Gastrocnemius medialis (tissue), 4 donors: ENCODE measurements at regions not wholly inside any gene's neighbourhood (a gene's known extent, or its start where the extent isn't known, plus 50 kb on each side); places are given as distances from the start of the nearest gene placed in this dataset.

ENCODE experiments used
- ATAC-seq, 2 donors: fragments of 150-250 bp; one replicate each; pipeline ENCODE4 v1.9.1; 2016
- DNase-seq, 2 donors: peaks; one replicate each; pipeline ENCODE4 v3.0.0-alpha.2; 2019
- H3K27ac ChIP-seq, 4 donors: fragments of 200-600 bp; sonication (generic); 1 replicate in 1 of 4; 2 replicates in 3 of 4; pipeline ENCODE4 v1.5.1; 2016 to 2018; ENCODE audit warnings: mild to moderate bottlenecking in 2 of 4, moderate library complexity in 1 of 4
- H3K27me3 ChIP-seq, 3 donors: fragments of 200-600 bp; sonication (generic) in 2 of 3; 1 replicate in 1 of 3; 2 replicates in 2 of 3; pipeline versions ENCODE4 v1.5.1 to v1.6.0; 2016 to 2019; ENCODE audit warnings: mild to moderate bottlenecking in 1 of 3, moderate library complexity in 1 of 3
- H3K36me3 ChIP-seq, 2 donors: fragments of 200-600 bp; sonication (generic) in 1 of 2; one replicate each; pipeline ENCODE4 v1.5.1; 2017 to 2018
- H3K4me1 ChIP-seq, 2 donors: fragments of 200-600 bp; sonication (generic) in 1 of 2; one replicate each; pipeline ENCODE4 v1.5.1; 2016 to 2017; ENCODE audit warnings: mild to moderate bottlenecking in 2 of 2
- H3K4me3 ChIP-seq, 4 donors: fragments of 200-600 bp; sonication (generic) in 3 of 4; 1 replicate in 1 of 4; 2 replicates in 3 of 4; pipeline ENCODE4 v1.5.1; 2016 to 2019; ENCODE audit warnings: mild to moderate bottlenecking in 2 of 4
- H3K9me3 ChIP-seq, 3 donors: fragments of 200-600 bp; sonication (generic) in 2 of 3; 1 replicate in 1 of 3; 2 replicates in 2 of 3; pipeline ENCODE4 v1.5.1; 2016 to 2019
- CTCF ChIP-seq, 5 experiments: fragments of 450-650 bp in 3 of 5; fragments of 200-600 bp in 2 of 5; sonication (generic) in 2 of 5; IDR thresholded peaks in 4 of 5; conservative IDR thresholded peaks in 1 of 5; 1 replicate in 4 of 5; 2 replicates in 1 of 5; pipeline ENCODE4 v1.5.1; 2016 to 2019; ENCODE audit warnings: antibody characterized with exemption in 5 of 5, mild to moderate bottlenecking in 3 of 5, moderate library complexity in 3 of 5
- POLR2A ChIP-seq, 2 donors: fragments of 450-650 bp; IDR thresholded peaks; one replicate each; pipeline ENCODE4 v1.6.1; 2017; ENCODE audit warnings: antibody characterized with exemption in 2 of 2, mild to moderate bottlenecking in 2 of 2, moderate library complexity in 2 of 2
- in situ Hi-C, 4 donors: fragments of 200-750 bp; cut with MboI; loops; one replicate each; pipeline versions ENCODE4 v1.15.0 to v1.8.0; 2017; ENCODE audit warnings: low sequenced_read_pairs in 4 of 4
- intact Hi-C: fragments of 100-400 bp; cut with DNase I; formaldehyde crosslinking; loops from one replicate; pipeline ENCODE4 v1.15.1; 2023; ENCODE audit warnings: low total_unique reads

DNA sequence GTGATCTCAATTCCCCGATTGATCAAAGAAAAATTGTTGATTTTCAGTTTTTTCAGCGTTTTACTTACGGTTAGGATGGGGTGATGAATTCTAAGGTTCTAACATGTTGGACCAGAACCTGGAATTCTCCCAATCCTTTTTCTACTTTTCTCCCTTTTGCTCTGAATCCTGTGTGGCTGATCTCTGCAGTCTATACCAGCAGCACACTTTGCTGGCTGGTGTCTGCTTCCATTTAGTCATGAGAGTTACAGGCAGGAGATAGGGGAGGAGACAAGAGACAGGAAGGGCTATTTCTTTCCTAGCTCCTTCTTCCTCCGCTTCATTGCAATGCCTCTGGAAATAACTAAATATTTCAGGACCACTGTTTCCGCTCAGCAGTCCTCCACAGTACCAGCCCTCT, 623.9 kb downstream of the CENPC start:
- no peaks in the 10 kb centered on the region for H3K27me3 ChIP-seq
- H3K4me3 ChIP-seq = no peak overlapping the region
- TF ChIP-seq CTCF (IDR thresholded peaks at IDR 0.05 in 4 of 5, conservative IDR thresholded peaks at IDR 0.05 in 1 of 5) (no peak), POLR2A (IDR thresholded peaks at IDR 0.05) (no peak)
- in situ Hi-C loops = no loop called here
- ATAC-seq (no peak), DNase-seq (no peak)
- no peaks in the 10 kb centered on the region for H3K9me3 ChIP-seq
- intact Hi-C loops = no loop called here
- H3K4me1 ChIP-seq = no peaks in the 10 kb centered on the region
- no peaks in the 10 kb centered on the region for H3K36me3 ChIP-seq
- H3K27ac ChIP-seq = no peak overlapping the region

DNA sequence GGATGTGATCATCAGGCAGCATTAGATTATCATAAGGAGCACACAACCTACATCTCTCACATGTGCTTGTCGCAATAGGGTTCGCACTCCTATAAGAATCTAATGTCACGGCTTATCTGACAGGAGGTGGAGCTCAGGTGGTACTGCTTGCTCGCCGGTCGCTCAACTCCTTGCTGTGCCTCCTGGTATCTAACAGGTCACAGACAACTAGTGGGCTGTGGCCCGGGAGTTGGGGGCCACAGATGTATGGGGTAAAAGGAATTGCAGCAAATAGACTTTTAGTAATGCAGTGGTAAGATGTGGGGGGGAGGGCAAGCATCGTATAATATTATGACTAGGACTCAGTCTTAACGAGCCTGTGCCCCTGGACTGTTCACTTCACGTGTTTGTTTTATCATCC, 624.8 kb downstream of the CENPC start:
- Histone ChIP-seq H3K27me3 (no peaks in the 10 kb centered on the region), H3K27ac (no peak overlapping the region), H3K4me1 (no peaks in the 10 kb centered on the region), H3K4me3 (no peak overlapping the region), H3K9me3 (no peaks in the 10 kb centered on the region), H3K36me3 (no peaks in the 10 kb centered on the region)
- ATAC-seq (no peak), DNase-seq (no peak)
- intact Hi-C loops = no loop called here
- no peak for TF ChIP-seq CTCF (IDR thresholded peaks at IDR 0.05 in 4 of 5, conservative IDR thresholded peaks at IDR 0.05 in 1 of 5)
- no peak for TF ChIP-seq POLR2A (IDR thresholded peaks at IDR 0.05)
- in situ Hi-C loops = no loop called here

DNA sequence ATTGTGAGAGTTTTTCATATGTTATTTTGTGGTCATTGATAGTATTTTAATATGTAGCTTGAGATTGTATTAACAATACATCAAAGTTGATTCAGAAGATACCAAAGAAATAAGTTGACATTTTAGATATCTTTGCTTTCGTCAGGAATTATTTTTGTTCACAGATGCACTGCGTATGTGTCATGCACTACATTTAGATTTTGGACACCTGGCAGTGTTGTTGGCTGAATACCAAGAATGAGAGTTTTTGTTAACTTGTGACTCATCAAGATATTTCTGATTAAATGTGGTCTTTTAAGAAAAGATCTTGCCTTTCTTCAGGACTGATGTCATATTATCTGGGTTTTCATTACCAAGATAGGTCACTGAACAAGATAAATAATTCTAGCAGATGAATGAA, 633.4 kb downstream of the CENPC start:
- H3K27me3 ChIP-seq = no peaks in the 10 kb centered on the region
- no peak overlapping the region for H3K4me3 ChIP-seq
- DNase-seq (no peak), ATAC-seq (no peak)
- in situ Hi-C loops (no loop called here), intact Hi-C loops (no loop called here)
- no peaks in the 10 kb centered on the region for H3K36me3 ChIP-seq
- no peaks in the 10 kb centered on the region for H3K4me1 ChIP-seq
- no peak overlapping the region for H3K27ac ChIP-seq
- H3K9me3 ChIP-seq = no peaks in the 10 kb centered on the region
- no peak for TF ChIP-seq CTCF (IDR thresholded peaks at IDR 0.05 in 4 of 5, conservative IDR thresholded peaks at IDR 0.05 in 1 of 5)
- TF ChIP-seq POLR2A (IDR thresholded peaks at IDR 0.05) = no peak

DNA sequence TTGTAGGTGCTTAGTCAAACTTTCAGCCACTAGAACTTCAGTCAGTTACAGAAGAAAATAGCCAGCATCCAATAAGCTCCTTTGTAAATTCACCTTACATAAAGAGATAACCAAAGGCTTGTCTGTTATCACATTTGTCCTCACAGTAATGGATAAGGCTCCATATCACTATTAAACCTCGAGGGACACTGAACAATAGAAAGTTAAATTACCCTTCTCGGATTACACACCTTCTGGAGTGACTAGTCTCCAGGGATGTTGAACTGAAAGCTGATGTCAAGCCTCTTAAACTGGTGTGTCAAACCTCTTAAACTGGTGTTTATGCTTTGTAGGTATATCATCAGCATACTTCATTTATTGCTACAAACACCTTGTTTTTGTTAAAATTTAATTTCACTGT, 639.0 kb downstream of the CENPC start:
- TF ChIP-seq POLR2A (IDR thresholded peaks at IDR 0.05) (no peak), CTCF (IDR thresholded peaks at IDR 0.05 in 4 of 5, conservative IDR thresholded peaks at IDR 0.05 in 1 of 5) (no peak)
- Histone ChIP-seq H3K27ac (no peak overlapping the region), H3K27me3 (no peaks in the 10 kb centered on the region), H3K9me3 (no peaks in the 10 kb centered on the region), H3K4me3 (no peak overlapping the region), H3K4me1 (no peaks in the 10 kb centered on the region), H3K36me3 (no peaks in the 10 kb centered on the region)
- DNase-seq (no peak), ATAC-seq (no peak)
- in situ Hi-C loops (no loop called here), intact Hi-C loops (no loop called here)

DNA sequence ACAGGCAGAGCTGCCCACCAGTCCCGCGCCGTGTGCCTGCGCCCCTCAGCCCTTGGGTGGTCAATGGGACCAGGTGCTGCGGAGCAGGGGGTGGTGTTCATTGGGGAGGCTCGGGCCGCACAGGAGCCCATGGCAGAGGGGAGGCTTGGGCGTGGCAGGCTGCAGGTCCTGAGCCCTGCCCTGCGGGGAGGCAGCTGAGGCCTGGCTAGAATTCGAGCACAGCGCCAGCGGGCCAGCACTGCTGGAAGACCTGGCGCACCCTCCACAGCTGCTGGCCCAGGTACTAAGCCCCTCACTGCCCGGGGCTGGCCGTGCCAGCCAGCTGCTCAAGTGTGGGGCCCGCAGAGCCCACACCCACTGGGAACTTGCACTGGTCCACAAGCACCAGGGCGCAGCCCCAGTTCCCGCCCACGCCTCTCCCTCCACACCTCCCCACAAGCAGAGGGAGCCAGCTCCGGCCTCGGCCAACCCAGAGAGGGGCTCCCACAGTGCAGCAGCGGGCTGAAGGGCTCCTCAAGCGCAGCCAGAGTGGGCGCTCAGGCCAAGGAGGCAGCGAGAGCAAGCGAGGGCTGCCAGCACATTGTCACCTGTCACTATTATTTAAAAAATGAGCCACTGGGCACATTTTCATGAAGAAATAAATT, 645.8 kb downstream of the CENPC start:
- no peak for DNase-seq
- Histone ChIP-seq H3K27me3 (no peaks in the 10 kb centered on the region), H3K4me3 (no peak overlapping the region), H3K36me3 (no peaks in the 10 kb centered on the region), H3K9me3 (no peaks in the 10 kb centered on the region), H3K4me1 (no peaks in the 10 kb centered on the region), H3K27ac (no peak overlapping the region)
- no peak for ATAC-seq
- TF ChIP-seq CTCF (IDR thresholded peaks at IDR 0.05 in 4 of 5, conservative IDR thresholded peaks at IDR 0.05 in 1 of 5) = no peak
- no peak for TF ChIP-seq POLR2A (IDR thresholded peaks at IDR 0.05)
- intact Hi-C loops (no loop called here), in situ Hi-C loops (no loop called here)
